HepG2 (cell line): ENCODE measurements at regions not wholly inside any gene's neighbourhood (a gene's known extent, or its start where the extent isn't known, plus 50 kb on each side); places are given as distances from the start of the nearest gene placed in this dataset.

Experiments
- ATRX ChIP-seq: sonication (generic); formaldehyde crosslinking; IDR thresholded peaks from 2 replicates; pipeline ENCODE4 v1.4.0; 2020; ENCODE audit warnings: missing genetic modification reagents, borderline replicate concordance
- BCL6 ChIP-seq: IDR thresholded peaks from 2 replicates; pipeline ENCODE4 v1.6.1; 2016; ENCODE audit warnings: missing genetic modification reagents, missing compliant biosample characterization
- CCDC6 ChIP-seq: sonication (generic); formaldehyde crosslinking; IDR thresholded peaks from 2 replicates; pipeline ENCODE4 v1.8.1; 2022; ENCODE audit warnings: mild to moderate bottlenecking, missing genetic modification reagents, moderate library complexity
- CHD2 ChIP-seq: IDR thresholded peaks from 2 replicates; pipeline ENCODE4 v1.6.1; 2011; ENCODE audit warnings: low read depth, low read length, improper control_type of control experiment
- IKZF1 ChIP-seq: fragments of 450-650 bp; IDR thresholded peaks from 2 replicates; pipeline ENCODE4 v1.7.1; 2016
- KLF9 ChIP-seq: IDR thresholded peaks from 2 replicates; pipeline ENCODE4 v1.6.1; 2016; ENCODE audit warnings: low read depth
- NBN ChIP-seq: fragments of 450-650 bp; conservative IDR thresholded peaks from 2 replicates; pipeline ENCODE4 v1.6.1; 2017
- RXRA ChIP-seq: sonication (generic); formaldehyde crosslinking; IDR thresholded peaks from 2 replicates; pipeline ENCODE4 v1.5.1; 2020; ENCODE audit warnings: missing genetic modification reagents
- RXRB ChIP-seq: IDR thresholded peaks from 2 replicates; pipeline ENCODE4 v1.6.1; 2016; ENCODE audit warnings: borderline replicate concordance, missing genetic modification reagents, missing compliant biosample characterization
- TRIM24 ChIP-seq: sonication (generic); formaldehyde crosslinking; IDR thresholded peaks from 2 replicates; pipeline ENCODE4 v1.8.0; 2022; ENCODE audit warnings: mild to moderate bottlenecking, missing genetic modification reagents
- ZFX ChIP-seq: sonication (generic); formaldehyde crosslinking; IDR thresholded peaks from 2 replicates; pipeline ENCODE4 v1.4.0; 2020; ENCODE audit warnings: mild to moderate bottlenecking, low read depth, missing genetic modification reagents, moderate library complexity
- ZMYM2 ChIP-seq: sonication (generic); formaldehyde crosslinking; IDR thresholded peaks from 2 replicates; pipeline ENCODE4 v1.8.0; 2022; ENCODE audit warnings: mild to moderate bottlenecking, missing genetic modification reagents
- ZNF337 ChIP-seq: sonication (generic); formaldehyde crosslinking; IDR thresholded peaks from 2 replicates; pipeline ENCODE4 v1.5.1; 2020; ENCODE audit warnings: missing genetic modification reagents, low read depth, mild to moderate bottlenecking, borderline replicate concordance
- ZNF430 ChIP-seq: sonication (generic); formaldehyde crosslinking; IDR thresholded peaks from 2 replicates; pipeline ENCODE4 v1.9.0; 2021; ENCODE audit warnings: mild to moderate bottlenecking, missing genetic modification reagents
- ZNF441 ChIP-seq: sonication (generic); formaldehyde crosslinking; IDR thresholded peaks from 2 replicates; pipeline ENCODE4 v1.7.0; 2021; ENCODE audit warnings: missing genetic modification reagents, borderline replicate concordance
- ZNF468 ChIP-seq: sonication (generic); formaldehyde crosslinking; IDR thresholded peaks from 2 replicates; pipeline ENCODE4 v1.8.0; 2022; ENCODE audit warnings: mild to moderate bottlenecking, moderate library complexity, missing genetic modification reagents
- ZNF557 ChIP-seq: sonication (generic); formaldehyde crosslinking; IDR thresholded peaks from 2 replicates; pipeline ENCODE4 v1.4.0; 2020; ENCODE audit warnings: missing genetic modification reagents
- ZNF598 ChIP-seq: sonication (generic); formaldehyde crosslinking; IDR thresholded peaks from 2 replicates; pipeline ENCODE4 v1.5.1; 2020; ENCODE audit warnings: mild to moderate bottlenecking, missing genetic modification reagents, borderline replicate concordance
- ZNF720 ChIP-seq: sonication (generic); formaldehyde crosslinking; IDR thresholded peaks from 2 replicates; pipeline ENCODE4 v1.4.0; 2020; ENCODE audit warnings: missing genetic modification reagents
- ZNF878 ChIP-seq: sonication (generic); formaldehyde crosslinking; IDR thresholded peaks from 2 replicates; pipeline ENCODE4 v1.8.1; 2023; ENCODE audit warnings: mild to moderate bottlenecking, missing genetic modification reagents, moderate library complexity
- ZSCAN21 ChIP-seq: sonication (generic); formaldehyde crosslinking; IDR thresholded peaks from 2 replicates; pipeline ENCODE4 v1.8.0; 2022; ENCODE audit warnings: mild to moderate bottlenecking, missing genetic modification reagents, moderate library complexity, borderline replicate concordance
- TF ChIP-seq, protein P1 (sequence below): sonication (generic); formaldehyde crosslinking; IDR thresholded peaks from 2 replicates; pipeline ENCODE4 v1.5.0; 2020; ENCODE audit warnings: missing genetic modification reagents
- TF ChIP-seq, protein P2 (sequence below): fragments of 450-650 bp; IDR thresholded peaks from 2 replicates; pipeline ENCODE4 v1.6.1; 2016
- TF ChIP-seq, protein P3 (sequence below): sonication (generic); formaldehyde crosslinking; IDR thresholded peaks from 2 replicates; pipeline ENCODE4 v1.8.1; 2023; ENCODE audit warnings: missing genetic modification reagents, mild to moderate bottlenecking, borderline replicate concordance
- TF ChIP-seq, protein P4 (sequence below): sonication (generic); formaldehyde crosslinking; IDR thresholded peaks from 2 replicates; pipeline ENCODE4 v1.4.0; 2020; ENCODE audit warnings: missing genetic modification reagents, borderline replicate concordance
- TF ChIP-seq, protein P5 (sequence below): sonication (generic); formaldehyde crosslinking; IDR thresholded peaks from 2 replicates; pipeline ENCODE4 v1.8.1; 2023; ENCODE audit warnings: mild to moderate bottlenecking, moderate library complexity, missing genetic modification reagents

DNA sequence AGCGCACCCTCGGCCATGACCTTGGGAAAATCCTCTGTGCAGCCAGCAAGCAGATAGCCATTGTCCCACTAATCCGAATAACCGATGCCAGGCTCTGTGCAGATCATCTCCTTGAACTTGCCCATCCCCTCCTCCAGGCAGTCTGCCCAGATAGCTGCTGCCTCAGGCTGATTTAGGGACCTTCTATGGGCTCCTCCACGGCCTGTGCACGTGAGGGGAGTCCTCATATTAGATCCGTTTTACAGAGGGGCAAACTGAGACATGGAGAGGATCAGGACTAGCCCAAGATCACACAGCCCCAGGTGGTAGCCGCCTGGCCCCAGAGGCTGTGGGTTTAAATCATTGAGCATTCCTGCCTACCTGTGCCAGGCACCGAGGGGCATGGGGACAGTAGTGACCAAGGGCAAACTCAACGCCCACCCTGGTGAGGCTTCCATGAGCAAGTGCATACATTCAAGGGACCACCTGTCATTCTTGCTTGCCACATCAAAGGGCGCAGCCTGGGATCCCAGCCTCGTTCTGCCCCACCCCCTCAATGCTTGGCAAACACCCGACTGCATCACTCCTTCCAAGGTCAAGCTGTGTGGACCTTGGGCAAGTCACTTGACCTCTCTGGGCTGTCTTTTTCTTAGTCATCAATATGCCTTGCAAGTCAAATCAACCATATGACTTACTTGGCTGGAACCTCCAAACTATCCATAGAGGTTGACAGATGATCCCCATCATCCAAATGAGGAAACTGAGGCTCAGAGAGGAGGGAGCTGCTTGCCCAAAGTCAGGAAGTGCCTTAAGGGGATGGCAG lies 131.6 kb downstream of the MN1 start (continued):
- TF ChIP-seq ZNF598 (CRISPR knock-in tag) (no peak), ZNF878 (no peak), ZNF720 (0 out of 2 replicates have a peak, but pooled peaks have one; percentile 29), ZNF557 (CRISPR knock-in tag) (no peak), ZNF441 (CRISPR knock-in tag) (no peak), ZNF468 (CRISPR knock-in tag) (no peak), IKZF1 (no peak), RXRA (no peak; the same call in none of the 2 replicates), ATRX (CRISPR knock-in tag) (no peak), ZNF430 (0 out of 2 replicates have a peak, but pooled peaks have one; percentile 18), ZNF337 (CRISPR knock-in tag) (no peak), NBN (no peak), CCDC6 (no peak), ZSCAN21 (CRISPR knock-in tag) (no peak; the same call in 1 of the 2 replicates), CHD2 (no peak), TRIM24 (no peak), ZFX (no peak), BCL6 (CRISPR knock-in tag) (no peak; the same call in 1 of the 2 replicates), KLF9 (CRISPR knock-in tag) (no peak), RXRB (no peak), ZMYM2 (CRISPR knock-in tag) (0 out of 2 replicates have a peak, but pooled peaks have one; percentile 24)
- TF ChIP-seq, protein P1, sequence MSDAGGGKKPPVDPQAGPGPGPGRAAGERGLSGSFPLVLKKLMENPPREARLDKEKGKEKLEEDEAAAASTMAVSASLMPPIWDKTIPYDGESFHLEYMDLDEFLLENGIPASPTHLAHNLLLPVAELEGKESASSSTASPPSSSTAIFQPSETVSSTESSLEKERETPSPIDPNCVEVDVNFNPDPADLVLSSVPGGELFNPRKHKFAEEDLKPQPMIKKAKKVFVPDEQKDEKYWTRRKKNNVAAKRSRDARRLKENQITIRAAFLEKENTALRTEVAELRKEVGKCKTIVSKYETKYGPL = no peak
- TF ChIP-seq, protein P2, sequence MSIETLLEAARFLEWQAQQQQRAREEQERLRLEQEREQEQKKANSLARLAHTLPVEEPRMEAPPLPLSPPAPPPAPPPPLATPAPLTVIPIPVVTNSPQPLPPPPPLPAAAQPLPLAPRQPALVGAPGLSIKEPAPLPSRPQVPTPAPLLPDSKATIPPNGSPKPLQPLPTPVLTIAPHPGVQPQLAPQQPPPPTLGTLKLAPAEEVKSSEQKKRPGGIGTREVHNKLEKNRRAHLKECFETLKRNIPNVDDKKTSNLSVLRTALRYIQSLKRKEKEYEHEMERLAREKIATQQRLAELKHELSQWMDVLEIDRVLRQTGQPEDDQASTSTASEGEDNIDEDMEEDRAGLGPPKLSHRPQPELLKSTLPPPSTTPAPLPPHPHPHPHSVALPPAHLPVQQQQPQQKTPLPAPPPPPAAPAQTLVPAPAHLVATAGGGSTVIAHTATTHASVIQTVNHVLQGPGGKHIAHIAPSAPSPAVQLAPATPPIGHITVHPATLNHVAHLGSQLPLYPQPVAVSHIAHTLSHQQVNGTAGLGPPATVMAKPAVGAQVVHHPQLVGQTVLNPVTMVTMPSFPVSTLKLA = no peak
- TF ChIP-seq, protein P3, sequence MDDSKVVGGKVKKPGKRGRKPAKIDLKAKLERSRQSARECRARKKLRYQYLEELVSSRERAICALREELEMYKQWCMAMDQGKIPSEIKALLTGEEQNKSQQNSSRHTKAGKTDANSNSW (CRISPR knock-in tag) = no peak
- TF ChIP-seq, protein P4, sequence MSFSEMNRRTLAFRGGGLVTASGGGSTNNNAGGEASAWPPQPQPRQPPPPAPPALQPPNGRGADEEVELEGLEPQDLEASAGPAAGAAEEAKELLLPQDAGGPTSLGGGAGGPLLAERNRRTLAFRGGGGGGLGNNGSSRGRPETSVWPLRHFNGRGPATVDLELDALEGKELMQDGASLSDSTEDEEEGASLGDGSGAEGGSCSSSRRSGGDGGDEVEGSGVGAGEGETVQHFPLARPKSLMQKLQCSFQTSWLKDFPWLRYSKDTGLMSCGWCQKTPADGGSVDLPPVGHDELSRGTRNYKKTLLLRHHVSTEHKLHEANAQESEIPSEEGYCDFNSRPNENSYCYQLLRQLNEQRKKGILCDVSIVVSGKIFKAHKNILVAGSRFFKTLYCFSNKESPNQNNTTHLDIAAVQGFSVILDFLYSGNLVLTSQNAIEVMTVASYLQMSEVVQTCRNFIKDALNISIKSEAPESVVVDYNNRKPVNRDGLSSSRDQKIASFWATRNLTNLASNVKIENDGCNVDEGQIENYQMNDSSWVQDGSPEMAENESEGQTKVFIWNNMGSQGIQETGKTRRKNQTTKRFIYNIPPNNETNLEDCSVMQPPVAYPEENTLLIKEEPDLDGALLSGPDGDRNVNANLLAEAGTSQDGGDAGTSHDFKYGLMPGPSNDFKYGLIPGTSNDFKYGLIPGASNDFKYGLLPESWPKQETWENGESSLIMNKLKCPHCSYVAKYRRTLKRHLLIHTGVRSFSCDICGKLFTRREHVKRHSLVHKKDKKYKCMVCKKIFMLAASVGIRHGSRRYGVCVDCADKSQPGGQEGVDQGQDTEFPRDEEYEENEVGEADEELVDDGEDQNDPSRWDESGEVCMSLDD (CRISPR knock-in tag) = no peak
- TF ChIP-seq, protein P5, sequence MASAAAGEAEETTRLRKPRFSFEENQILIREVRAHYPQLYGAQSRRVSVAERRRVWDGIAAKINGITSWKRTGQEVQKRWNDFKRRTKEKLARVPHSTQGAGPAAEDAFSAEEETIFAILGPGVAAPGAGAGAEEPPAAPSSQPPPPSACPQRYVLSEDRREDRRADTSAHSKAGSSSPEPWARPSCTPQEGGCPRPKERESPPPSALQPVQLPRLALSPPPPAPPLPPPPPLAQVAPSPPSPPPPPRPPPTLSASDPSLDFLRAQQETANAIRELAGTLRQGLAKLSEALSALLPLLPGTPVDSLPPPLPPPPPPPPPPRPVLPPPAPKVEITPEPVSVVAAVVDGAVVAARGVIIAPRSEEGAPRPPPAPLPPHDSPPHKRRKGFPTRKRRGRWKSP (CRISPR knock-in tag) = no peak
